ENCODE measurements at regions not wholly inside any gene's neighbourhood (a gene's known extent, or its start where the extent isn't known, plus 50 kb on each side); places are given as distances from the start of the nearest gene placed in this dataset.
"Not testable (repeated sequence)": the region's sequence is repeated elsewhere in the genome, so short reads cannot be mapped to it uniquely, and the experiment has no call there.

DNA sequence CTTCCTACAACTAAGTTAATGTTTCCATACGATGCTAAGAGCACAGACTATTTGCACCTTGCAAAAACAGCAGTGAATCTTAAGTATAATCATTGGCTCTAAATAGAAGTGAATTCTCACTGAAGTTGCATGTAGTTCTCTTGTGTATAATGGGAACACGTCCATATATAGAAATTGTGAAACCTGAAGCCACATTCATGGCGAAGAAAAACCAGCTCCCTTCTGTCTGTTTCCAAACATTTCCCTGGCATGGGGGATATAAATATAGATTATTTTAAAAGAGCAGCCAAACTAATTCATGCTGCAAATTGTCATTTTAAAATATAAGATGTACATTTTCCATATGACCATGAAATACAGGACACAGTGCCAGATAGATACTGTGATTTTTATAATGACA is 71.1 kb downstream of the TRAM1L1 start:
- Histone ChIP-seq H3K9me3 (replicated peaks) (peaks cover 15% of the 10 kb centered on the region), H3K4me3 (no peak overlapping the region), H3K4me1 (no peaks in the 10 kb centered on the region), H3K27me3 (ENCODE audit: low read depth) (no peaks in the 10 kb centered on the region), H3K27ac (replicated peaks) (no peak overlapping the region), H3K36me3 (no peaks in the 10 kb centered on the region)
- intact Hi-C loops (cut with micrococcal nuclease) = no loop called here
- DNase-seq = no peak
- TF ChIP-seq, protein P1, sequence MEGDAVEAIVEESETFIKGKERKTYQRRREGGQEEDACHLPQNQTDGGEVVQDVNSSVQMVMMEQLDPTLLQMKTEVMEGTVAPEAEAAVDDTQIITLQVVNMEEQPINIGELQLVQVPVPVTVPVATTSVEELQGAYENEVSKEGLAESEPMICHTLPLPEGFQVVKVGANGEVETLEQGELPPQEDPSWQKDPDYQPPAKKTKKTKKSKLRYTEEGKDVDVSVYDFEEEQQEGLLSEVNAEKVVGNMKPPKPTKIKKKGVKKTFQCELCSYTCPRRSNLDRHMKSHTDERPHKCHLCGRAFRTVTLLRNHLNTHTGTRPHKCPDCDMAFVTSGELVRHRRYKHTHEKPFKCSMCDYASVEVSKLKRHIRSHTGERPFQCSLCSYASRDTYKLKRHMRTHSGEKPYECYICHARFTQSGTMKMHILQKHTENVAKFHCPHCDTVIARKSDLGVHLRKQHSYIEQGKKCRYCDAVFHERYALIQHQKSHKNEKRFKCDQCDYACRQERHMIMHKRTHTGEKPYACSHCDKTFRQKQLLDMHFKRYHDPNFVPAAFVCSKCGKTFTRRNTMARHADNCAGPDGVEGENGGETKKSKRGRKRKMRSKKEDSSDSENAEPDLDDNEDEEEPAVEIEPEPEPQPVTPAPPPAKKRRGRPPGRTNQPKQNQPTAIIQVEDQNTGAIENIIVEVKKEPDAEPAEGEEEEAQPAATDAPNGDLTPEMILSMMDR (IDR thresholded peaks at IDR 0.05; ENCODE audit: borderline replicate concordance) = no peak

DNA sequence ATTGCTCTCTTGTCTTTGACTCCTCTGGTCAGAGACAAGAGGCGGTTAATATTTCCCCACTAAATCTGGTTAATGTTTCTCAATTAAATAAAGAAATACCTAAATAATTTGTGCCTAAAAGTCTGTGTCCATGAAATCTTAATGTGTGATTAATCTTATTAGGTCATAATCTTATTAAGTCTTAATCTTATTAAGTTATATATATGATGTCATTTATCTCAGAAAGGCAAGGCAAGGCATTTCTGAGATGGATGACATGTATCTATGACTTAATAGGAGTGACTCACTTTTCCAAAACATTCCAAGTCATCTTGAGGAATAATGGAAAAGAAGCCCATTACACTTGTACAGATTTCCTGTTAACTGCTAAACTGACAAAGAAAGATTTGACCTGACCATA is 74.7 kb downstream of the TRAM1L1 start:
- Histone ChIP-seq H3K27ac (replicated peaks) (no peak overlapping the region), H3K36me3 (no peaks in the 10 kb centered on the region), H3K27me3 (ENCODE audit: low read depth) (no peaks in the 10 kb centered on the region), H3K9me3 (replicated peaks) (peaks cover 17% of the 10 kb centered on the region), H3K4me3 (no peak overlapping the region), H3K4me1 (no peaks in the 10 kb centered on the region)
- intact Hi-C loops (cut with micrococcal nuclease) = no loop called here
- TF ChIP-seq, protein P1 (IDR thresholded peaks at IDR 0.05; ENCODE audit: borderline replicate concordance) = no peak
- DNase-seq = no peak

DNA sequence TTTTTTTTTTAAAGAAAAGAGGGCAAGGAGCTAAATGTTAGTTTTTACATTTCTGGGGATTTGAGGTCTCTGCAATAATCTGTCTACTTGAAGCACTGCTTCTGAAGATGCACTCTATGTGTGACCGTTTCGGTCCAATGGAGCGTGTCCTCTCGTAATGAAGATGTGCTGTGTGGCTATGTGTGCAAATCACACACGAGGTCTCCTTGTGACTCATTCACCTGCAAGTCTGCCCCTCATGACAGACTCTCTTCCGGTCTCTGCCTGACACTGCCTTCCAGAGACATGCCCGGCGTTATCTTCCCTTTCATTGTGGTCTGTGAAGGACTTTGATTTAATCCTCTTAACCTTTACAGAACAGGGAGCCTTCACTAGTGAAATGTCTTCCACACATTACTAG is 84.3 kb downstream of the TRAM1L1 start:
- Histone ChIP-seq H3K9me3 (replicated peaks) (no peaks in the 10 kb centered on the region), H3K27me3 (ENCODE audit: low read depth) (no peaks in the 10 kb centered on the region), H3K27ac (replicated peaks) (no peak overlapping the region), H3K4me3 (no peak overlapping the region), H3K36me3 (no peaks in the 10 kb centered on the region), H3K4me1 (no peaks in the 10 kb centered on the region)
- DNase-seq = no peak
- TF ChIP-seq, protein P1 (IDR thresholded peaks at IDR 0.05; ENCODE audit: borderline replicate concordance) = no peak
- intact Hi-C loops (cut with micrococcal nuclease) = no loop called here

DNA sequence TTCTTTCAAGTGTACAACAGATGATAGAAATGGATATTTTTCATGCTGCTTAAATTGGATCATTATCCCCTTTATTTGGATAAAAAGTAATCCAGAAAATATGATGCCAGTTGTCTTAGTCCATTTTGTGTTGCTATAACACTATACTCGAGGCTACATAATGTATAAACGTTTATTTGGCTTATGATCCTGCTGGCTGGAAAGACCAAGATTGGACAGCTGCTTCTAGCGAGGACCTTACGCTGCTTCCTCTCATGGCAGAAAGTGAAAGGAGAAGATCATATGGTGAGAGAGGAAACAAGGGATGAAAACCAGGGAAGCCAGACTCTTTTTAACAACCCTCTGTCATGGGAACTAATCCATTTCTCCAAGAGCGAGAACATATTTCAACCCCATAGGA is 102.7 kb downstream of the TRAM1L1 start:
- Histone ChIP-seq H3K4me1 (no peaks in the 10 kb centered on the region), H3K27me3 (ENCODE audit: low read depth) (no peaks in the 10 kb centered on the region), H3K9me3 (replicated peaks) (no peaks in the 10 kb centered on the region), H3K36me3 (no peaks in the 10 kb centered on the region), H3K4me3 (no peak overlapping the region), H3K27ac (replicated peaks) (no peak overlapping the region)
- DNase-seq = no peak
- TF ChIP-seq, protein P1 (IDR thresholded peaks at IDR 0.05; ENCODE audit: borderline replicate concordance) = no peak
- intact Hi-C loops (cut with micrococcal nuclease) = no loop called here

DNA sequence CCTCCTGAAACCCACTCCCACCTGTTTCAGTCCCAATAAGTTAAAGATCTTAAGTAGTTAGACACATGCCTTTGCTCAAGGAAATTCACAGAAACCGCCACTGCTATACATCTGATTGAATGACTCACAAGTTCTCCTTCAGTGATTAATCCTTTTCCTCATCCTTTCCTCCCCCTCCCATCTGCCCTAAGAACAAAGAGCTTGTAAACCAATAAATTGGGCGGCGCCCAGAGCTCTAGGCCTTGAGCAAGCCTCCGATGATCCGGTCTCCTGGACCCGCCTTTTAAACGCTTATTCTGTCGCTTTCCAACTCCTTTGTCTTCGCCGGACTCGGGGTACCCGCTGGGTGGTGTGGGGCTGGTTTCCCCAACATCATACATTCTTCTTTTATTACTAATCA is 104.9 kb downstream of the TRAM1L1 start:
- H3K4me1 ChIP-seq; DNase-seq; H3K36me3 ChIP-seq; H3K27ac ChIP-seq (replicated peaks); H3K9me3 ChIP-seq (replicated peaks); intact Hi-C loops (cut with micrococcal nuclease); H3K4me3 ChIP-seq; H3K27me3 ChIP-seq (ENCODE audit: low read depth): not testable (repeated sequence)

DNA sequence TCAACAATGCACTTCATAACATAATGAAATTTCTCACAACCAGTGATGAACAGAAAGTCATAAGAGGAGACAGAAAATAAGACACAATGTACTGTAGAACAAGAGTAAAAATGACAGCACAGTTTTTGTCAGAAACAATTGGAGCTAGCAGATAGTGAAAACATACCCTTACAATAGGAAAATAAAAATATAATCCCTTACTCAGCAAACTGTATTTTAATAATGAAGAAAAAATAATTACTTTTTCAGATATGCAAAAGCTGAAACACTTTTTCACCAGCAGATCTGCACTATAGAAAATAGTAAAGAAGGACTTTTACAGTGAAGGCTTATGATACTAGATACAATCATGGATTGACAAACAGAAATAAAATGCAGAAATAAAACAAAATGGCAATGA is 126.3 kb downstream of the TRAM1L1 start:
- intact Hi-C loops (cut with micrococcal nuclease) = no loop called here
- DNase-seq = no peak
- H3K4me3 ChIP-seq = no peak overlapping the region
- no peaks in the 10 kb centered on the region for H3K4me1 ChIP-seq
- H3K27me3 ChIP-seq (ENCODE audit: low read depth) = no peaks in the 10 kb centered on the region
- H3K9me3 ChIP-seq (replicated peaks) = peaks cover 23% of the 10 kb centered on the region
- H3K36me3 ChIP-seq = no peaks in the 10 kb centered on the region
- no peak overlapping the region for H3K27ac ChIP-seq (replicated peaks)
- TF ChIP-seq, protein P1 (IDR thresholded peaks at IDR 0.05; ENCODE audit: borderline replicate concordance) = no peak

All from left ventricle myocardium inferior (tissue), 1 donor.